Femur (tissue), 1 donor: ENCODE measurements at regions not wholly inside any gene's neighbourhood (a gene's known extent, or its start where the extent isn't known, plus 50 kb on each side); places are given as distances from the start of the nearest gene placed in this dataset.
"Not testable (repeated sequence)": the region's sequence is repeated elsewhere in the genome, so short reads cannot be mapped to it uniquely, and the experiment has no call there.

Experiments
- DNase-seq: peaks from one replicate; pipeline ENCODE4 v3.0.0-alpha.2; 2017

DNA sequence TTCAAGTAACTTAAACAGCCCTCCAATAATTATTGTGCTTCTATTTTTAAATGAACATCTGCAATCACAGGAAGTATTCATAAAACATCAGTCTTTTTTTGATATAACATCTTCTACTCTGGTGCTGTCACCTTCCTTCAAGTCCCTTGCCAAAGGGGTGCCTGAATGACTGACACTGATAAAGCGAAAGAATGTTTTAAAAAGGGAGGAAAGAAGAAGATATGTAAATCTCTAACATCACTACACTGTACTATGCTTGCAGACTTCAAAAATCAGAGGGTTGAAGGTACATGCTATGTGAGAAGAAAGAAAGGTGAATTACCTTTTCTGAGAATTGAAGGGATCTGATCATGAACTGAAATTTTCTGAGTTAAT lies 253.7 kb downstream of the ZPLD1 start:
- DNase-seq, result no peak

DNA sequence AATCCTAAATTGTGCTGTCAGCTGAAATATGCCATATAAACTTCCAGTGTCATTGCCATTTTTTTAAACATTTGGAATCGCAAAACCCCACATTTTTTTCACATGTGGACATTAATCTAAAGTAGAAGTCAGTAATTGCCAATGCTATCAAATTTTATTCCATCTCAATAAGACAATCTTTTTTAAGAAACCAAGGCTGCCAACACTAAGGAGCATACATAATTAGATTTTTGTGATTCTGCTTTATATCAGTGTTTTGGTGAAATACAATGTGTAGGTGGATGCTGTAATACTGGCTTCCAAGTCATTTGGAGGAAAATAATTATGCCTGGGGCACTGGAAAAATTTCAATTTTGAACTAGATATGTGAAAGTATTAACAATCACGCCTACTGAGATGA lies 256.7 kb downstream of the ZPLD1 start:
- DNase-seq, result no peak

DNA sequence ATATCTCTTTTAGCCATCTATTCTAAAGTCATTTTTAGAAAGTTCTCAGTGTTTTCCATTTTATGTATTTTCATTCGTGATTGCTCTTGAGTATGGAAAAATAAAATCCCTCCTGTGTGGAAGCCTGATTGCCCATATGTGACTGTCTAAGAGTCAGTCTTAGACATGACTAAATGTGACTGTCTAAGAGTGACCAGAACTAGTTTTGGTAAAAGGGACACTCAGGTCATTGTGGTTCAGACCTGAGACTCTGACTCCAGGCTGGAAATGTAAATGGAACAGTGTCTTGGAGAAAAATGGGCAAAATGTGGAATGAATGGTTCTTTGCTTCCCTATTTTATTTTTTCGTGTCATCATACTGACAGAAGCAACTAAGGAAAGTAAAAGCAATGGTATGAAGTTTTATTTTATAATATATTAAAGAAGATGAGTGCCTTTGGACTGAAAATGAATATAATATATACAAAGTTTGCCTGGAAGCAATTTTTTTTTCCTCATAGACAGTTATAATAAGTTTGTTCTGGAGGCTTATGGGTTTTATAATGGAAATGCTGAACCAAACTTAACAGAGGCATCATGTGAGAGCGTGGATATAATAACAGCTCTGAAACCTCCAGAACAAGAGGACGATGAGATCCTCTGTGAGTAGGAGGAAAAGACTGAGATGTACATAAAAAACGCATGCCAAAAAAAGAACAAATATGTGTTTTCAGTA lies 264.4 kb downstream of the ZPLD1 start:
- no peak for DNase-seq

DNA sequence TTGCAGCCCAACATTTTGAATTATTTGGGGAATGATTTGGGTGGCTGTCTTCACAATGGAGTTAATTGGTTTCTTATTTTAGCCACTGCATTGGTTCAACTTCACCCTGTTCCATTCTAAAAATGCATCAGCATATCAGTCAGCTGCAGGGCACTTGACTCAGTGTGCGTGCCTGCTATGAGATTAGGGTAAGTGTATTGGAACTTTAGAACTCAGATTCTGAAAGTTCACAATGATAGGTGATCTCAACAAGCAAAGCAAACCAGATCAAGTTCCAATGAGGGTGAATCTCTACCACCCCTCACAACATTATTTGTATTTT lies 265.0 kb downstream of the ZPLD1 start:
- no peak for DNase-seq

DNA sequence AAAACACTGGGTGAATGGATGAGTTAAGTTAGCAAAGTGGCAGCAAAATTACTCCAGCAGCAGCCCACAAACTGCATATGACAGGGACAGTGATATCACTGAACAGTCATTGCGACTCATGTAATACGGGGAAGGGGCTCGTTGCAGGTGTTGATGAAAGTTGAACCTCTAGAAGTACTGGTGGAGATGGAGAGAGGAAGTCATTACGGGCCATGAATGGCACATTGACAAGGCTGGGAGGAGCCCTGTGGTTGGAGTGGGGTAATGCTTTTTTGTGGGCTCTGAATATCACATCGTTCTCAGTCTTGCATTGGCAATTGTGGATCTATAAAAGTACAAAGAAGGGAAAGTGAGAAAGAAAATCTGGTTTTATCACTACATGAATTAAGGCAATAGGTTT lies 278.1 kb downstream of the ZPLD1 start:
- no peak for DNase-seq

DNA sequence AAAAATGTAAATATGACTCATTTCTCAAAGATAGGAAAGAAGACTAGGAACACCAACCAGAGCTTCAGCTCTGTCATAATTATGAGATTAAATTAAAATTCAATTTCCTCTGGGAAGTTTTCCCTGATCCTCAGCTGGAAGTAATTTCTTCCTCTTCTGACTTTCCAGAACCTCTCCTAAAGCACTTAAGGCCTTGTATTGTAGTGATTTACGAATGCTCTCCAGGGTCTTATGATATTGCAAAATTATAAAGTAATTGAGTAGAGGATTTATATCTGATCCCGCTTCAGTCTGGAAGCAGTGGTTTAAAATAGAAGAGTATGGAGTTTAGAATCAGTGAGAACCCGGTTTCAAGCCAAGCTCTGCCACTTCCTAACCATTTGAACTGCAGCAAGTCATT lies 279.8 kb downstream of the ZPLD1 start:
- DNase-seq, result no peak

DNA sequence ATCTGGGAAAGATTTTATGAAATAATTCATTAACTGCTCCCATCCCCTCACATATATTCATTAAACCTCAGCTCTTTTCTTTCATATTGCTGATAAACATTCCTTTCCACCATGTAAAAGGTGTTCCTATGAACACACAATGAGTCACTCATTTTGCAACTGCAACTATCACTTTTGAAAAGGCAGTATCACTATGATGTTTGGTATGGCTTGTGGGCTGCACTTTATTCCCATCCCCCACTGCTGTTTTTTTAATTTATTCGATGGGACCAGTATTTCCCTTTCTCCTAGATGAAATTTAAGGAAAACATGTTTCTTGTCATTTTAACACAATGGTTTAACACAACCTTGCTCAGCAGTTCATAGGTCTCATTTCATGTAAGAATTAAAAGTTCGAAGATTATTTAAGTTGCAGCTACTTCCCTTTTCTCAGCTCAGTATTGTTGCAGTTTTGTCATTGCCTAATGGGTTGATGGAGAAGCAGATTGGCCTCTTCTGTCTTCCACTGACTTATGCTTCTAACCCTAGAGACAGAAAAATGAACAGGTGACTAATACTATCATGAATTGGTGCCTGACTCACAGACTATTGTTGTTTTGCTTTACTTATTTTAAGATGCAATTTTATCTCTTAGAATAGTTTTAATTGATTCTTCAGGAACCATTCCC lies 280.3 kb downstream of the ZPLD1 start:
- DNase-seq, result no peak

DNA sequence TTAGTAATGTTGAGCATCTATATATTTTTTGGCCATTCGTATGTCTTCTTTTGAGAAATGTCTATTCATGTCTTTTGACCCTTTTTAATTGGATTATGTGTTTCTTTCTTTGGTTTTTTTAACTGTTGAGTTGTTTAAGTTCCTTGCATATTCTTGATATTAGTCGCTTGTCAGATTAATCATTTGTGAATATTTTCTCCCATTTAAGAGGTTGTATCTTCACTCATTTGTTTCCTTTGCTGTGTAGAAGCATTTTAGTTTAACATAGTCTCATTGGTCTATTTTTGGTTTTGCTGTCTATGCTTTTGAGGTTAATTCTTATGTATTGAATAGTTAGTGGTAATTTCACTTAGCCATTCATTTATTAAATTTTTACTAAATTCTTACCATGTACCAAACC lies 283.8 kb downstream of the ZPLD1 start:
- no peak for DNase-seq

DNA sequence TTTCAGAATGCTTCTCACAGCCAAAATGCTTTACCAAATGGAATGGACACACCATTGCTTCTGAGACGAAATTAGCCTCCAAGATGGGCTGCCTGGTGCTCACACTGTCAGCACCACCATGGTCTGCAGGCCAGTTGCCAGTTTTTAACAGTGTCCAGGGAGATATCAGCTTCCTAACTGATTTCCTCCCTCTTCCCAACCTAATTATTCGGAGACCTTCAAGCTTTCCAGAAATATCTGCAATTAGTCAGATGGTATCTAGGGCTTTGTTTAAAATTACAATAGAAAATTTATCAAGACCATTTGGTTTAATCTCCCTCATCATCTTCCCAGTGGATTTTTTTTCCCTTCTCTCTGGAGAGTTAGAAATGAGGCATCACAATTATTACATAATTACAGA lies 287.5 kb downstream of the ZPLD1 start:
- DNase-seq, result no peak

DNA sequence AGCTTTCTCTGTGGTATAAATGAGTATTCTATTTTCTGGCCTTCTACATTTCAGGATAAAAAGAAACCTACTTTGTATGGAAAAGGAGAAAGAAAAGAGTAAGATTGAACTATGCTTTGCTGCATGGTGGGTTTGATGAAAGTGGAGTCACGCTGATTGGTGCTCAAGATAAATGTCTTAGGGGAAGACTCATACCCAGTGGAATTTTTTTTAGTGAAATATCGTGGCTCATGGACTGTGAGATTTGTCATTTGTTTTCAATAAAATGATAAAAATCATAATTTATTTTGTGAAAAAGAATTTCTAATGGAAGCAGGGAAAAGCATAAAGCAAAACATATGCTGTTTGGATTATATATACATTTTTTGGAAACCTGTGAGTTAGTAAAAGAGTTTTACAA lies 292.5 kb downstream of the ZPLD1 start:
- DNase-seq, result no peak

DNA sequence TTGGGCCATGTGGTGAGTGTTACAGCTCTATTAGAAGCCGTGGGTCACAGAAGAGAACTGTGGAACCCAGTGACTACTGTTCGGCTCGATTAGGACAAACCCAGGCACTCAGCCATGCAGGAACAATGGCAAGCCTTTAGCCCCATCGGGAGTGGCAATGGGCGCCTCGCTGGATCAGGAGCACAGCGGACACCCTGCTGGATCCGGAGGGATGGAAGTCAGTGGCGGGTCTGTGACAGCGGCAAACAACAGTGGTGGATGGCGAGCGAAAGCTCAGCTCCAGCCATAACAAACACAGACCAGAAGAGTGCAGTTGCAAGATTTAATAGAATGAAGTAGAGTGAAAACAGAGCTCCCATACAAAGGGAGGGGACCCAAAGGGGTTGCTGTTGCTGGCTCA lies 297.8 kb downstream of the ZPLD1 start:
- not testable (repeated sequence) for DNase-seq

DNA sequence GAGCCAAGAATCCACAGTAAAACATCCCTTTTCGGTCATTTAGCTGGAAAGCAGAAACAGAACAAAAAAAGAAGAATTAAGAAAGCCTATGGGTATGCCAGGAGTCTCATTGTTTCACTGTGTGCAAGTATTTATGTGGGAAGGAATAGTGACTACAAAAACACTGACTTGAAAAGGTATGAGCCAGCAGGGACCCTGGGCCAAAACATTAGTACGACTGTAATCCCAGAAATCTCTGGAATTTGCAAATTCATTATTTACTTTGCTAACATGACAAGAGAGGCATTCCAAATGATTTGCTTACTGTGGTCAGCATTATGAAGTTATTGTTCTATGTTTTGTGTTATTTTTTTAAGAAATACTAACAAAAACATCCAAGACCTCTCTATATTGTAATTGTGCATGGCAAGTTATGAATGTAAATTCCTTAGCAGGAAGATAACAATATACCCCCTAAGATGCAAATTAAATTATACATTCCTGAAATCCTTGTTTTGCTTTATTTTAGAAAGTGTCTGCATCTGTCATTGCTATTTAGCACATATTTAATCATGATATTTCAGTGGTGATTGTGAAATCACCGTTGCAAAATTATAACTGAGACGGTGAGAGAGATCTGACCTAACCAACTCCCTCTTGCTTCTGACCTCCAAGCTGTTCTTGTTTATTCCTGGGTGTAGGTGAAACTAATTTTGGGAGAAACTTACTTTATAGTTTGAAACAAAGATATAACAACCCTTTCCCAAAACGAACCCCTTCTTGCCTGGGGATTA lies 299.2 kb downstream of the ZPLD1 start:
- no peak for DNase-seq

DNA sequence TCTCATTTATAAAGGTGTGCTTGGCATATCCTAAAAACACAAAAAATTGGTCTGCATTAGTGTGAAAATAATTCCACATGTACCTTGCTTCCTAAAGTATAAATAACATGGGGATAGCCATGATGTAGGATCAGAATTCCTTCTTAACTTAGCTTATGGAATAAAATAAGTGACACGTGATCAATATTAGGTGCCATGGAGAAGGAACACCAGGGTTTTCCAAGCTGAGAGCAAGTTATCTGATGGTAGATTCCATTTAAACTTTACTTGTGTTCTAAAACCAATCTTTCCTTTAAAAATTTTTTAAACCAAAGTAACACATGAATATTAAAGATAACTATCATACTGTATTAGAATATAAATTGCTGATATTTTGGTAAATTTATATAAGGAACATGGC lies 300.5 kb downstream of the ZPLD1 start:
- no peak for DNase-seq

DNA sequence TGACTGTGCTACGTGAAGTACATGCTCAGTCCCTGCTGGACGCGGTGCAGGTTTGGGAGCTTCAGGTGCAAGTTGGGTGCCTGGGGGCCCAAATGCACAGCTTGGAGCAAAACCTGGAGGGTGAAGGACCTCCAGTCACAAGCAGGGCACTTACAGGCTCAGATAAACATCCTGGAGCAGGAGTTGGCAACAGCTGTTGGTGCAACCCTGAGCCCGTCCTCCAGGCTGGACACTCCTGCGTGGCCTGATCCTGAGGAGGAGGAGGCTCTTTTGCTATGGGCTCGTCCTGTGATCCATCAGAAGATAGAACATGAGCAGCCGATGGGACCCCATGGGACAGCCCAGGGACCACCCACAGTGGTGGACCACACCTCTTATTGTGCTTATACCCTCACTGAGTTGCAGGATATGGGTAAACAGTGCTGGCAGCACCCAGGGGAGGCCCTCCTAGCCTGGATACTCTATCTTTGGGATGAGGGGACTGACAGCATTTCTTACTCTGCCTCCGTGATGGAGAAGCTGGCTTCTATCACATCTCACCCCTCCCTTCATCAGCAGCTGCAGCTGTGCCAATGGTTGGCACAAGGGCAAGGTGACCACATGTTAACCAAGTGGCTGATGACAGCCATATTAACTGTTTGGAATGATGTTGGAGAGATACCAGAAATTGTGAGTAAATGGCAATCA lies 301.6 kb downstream of the ZPLD1 start:
- DNase-seq, result no peak

DNA sequence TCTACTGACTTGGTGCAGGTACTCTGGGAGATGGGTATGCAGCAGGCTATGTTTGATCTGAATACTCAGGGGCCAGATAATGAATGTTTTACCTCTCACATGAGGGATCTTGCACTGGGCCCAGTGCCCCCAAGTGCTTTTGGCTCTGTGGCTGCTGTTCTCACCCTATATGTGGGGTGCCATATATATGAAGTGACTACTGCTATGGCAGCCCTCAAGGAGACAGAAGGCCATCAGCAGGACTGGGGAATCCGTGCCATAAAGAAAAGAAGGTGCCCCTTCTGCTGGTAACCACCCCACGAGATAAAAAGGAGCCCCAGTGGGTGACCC lies 302.1 kb downstream of the ZPLD1 start:
- DNase-seq, result no peak

DNA sequence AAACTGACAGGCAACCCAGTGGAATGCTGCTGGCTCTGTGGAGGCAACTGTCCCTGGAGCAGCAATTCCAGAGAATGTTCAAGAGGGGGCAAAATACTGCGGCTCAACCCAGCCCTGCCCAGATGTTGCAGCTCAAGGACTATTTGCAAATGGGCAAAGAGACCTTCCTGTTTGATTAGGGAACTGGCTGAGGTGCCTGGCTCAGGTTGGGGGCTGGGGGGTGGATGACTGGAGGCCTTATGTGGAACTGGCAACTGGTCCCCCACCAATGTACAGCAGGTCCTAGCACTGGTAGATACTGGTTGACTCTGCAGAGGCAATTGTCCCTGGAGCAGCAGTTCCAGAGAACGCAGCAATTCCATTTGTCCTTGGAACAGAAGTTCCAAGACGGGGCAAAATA lies 302.5 kb downstream of the ZPLD1 start:
- no peak for DNase-seq

DNA sequence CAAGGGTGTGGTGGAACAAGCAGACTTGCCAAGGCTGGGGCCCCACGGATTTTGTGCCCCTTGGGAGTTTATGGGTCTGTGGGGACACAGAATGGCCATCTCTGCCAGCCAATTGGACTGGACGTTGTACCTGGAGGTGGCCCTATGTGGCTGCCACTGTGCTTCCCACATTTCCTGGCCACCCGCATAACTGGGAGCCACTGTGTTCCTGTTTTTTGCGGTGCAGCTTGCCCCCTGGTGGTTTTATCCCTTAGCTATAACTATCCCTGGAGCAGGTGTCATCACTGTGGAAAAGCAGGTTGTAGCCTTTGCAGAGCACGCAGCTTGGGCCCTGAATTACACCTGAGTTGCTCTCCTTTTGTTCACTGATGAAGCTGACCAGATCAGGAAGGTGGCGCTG lies 306.3 kb downstream of the ZPLD1 start:
- DNase-seq, result no peak

DNA sequence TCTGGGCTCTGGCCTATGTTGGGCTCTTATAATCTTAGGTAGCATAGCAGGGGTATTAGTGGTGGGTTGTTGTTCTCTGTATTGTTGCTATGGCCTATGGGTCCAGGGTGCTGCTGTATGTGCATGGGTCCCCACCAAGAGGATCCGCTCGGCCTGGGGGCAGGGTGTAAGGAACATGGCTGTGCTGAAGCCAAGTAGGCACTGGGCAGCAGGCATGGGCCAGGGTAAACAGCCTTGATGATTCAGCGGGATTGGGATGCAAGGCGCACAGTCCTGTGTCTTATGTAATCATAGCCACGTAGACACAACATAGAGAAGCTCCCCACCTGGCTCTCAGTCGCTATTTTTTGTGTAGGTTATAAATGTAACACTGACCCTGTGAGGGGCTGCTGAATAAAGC lies 306.9 kb downstream of the ZPLD1 start:
- DNase-seq, result no peak

DNA sequence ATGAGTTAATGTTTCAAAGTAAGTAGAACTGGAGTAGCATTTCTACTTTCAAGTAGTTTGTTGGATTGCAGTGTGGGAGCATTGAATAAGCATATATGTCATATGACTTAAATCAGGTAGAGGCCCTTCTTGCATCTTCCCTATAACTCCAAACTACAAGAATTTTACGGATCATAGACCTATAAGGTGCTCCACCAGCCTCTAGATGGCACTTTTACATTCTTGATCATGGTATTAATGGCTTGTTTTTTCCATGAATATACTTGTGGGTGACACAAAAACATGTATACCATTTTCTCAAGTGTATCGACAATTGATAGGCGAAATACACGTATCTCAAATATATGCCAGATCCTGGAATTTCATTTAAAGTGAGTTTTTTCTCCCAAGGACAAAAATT lies 311.1 kb downstream of the ZPLD1 start:
- DNase-seq, result no peak

DNA sequence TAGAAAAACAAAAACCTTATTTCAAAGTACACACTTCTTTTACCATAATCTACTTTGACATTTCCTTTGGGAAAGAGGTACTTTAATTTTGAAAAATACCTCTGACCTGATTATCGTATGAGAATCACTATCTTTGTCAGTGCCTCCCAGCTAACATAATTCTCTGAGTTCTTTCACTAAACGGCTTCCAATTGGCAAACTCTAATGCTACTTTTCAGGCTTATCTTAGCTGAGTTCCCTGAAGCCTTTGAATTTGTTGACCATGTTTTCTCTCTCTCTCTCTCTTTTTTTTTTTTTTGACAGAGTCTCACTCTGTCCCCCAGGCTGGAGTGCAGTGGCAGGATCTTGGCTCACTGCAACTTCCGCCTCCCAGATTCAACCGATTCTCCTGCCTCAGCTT lies 312.8 kb downstream of the ZPLD1 start:
- DNase-seq, result no peak

DNA sequence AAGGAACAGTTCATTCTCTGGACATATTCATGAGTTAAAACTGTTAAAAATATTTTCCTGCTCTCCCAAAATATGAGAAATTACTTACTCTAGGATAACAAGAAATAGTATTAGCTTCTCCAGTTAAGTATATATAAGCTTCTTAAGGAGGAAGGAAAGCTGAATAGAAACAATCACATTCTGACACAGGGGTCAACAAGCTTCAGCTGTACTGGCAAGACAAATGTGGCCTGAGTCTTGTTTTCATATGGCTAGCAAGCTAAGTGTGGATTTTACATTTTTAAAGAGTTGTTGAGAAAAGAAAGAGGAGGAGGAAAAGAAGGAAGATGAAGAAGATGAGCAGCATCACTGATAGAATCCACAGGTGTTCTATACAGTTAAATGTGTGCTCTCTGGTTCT lies 313.8 kb downstream of the ZPLD1 start:
- DNase-seq, result no peak

DNA sequence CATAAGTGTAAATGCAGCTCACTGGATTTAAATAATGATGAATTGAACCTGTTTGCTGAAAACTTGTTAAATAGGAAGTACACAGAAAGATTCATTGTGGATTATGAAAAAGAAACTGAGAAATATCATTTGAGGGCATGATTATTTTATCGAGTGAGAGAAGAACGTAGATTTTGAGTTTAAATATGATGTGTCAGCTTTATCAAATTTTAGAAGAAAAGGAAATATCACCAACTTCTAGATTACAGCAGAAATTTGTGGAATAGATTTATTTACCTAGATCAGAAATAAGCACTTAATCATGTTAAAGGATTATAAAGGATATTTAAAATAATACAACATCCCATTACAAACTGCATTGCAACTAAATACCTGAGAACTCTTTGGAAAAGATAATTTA lies 315.5 kb downstream of the ZPLD1 start:
- DNase-seq, result no peak

DNA sequence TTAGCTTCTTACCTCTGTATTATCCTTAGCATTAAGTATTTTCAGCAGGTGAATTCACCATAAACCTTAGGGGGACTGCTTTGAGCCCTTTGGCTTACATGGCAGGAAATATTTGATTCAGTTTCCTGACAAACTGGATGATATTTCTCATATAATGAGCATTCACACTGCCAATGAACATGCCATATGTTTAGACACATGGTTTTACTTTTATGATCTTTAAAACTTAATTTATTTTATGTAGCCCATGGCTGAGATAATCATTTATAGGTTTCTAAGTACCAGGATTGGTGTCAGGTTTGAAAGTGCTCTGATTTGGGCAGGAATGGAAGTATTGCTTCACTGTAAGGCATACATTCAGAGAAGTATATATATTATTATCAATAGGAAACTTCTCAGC lies 319.1 kb downstream of the ZPLD1 start:
- DNase-seq, result no peak

DNA sequence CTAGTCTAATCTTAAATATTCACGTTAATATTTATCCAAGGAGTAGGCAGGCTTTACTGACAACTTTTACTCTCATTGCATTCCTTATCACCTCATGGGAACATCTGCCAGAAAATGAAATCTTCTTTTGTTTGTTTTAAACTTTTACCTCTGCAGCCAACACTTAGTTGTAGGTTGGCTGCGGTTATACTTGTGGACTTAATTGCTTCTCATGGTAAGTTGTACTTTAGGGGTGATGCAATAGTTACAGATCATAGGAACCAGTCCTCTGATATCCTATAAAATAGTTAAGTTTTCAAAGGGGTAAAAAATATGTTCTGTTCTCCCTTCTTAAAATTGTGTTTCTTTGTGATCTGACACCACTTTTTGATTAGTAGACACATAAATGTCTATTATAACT lies 321.9 kb downstream of the ZPLD1 start:
- no peak for DNase-seq
